ENCODE measurements at regions not wholly inside any gene's neighbourhood (a gene's known extent, or its start where the extent isn't known, plus 50 kb on each side); places are given as distances from the start of the nearest gene placed in this dataset.

DNA sequence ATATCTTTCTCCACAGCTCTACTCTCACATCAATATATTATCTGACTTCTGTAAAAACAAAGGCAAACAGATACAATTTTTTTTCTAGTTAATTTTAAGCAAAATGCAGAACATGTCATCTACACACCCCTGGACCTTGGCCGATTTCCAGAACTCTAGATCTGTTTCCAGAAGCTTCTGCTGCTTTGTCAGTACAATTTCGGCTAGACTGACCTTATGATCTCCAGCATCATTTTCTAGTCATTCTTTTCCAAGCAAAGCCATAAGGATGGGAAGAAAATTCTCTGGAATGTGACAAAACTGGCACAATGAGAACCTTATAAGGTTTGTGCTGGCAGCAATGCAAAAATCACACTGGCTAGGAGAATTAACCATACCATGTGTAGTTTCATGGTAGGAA, 132.8 kb upstream of the MPDZ start (continued):
- TF ChIP-seq, protein P1, sequence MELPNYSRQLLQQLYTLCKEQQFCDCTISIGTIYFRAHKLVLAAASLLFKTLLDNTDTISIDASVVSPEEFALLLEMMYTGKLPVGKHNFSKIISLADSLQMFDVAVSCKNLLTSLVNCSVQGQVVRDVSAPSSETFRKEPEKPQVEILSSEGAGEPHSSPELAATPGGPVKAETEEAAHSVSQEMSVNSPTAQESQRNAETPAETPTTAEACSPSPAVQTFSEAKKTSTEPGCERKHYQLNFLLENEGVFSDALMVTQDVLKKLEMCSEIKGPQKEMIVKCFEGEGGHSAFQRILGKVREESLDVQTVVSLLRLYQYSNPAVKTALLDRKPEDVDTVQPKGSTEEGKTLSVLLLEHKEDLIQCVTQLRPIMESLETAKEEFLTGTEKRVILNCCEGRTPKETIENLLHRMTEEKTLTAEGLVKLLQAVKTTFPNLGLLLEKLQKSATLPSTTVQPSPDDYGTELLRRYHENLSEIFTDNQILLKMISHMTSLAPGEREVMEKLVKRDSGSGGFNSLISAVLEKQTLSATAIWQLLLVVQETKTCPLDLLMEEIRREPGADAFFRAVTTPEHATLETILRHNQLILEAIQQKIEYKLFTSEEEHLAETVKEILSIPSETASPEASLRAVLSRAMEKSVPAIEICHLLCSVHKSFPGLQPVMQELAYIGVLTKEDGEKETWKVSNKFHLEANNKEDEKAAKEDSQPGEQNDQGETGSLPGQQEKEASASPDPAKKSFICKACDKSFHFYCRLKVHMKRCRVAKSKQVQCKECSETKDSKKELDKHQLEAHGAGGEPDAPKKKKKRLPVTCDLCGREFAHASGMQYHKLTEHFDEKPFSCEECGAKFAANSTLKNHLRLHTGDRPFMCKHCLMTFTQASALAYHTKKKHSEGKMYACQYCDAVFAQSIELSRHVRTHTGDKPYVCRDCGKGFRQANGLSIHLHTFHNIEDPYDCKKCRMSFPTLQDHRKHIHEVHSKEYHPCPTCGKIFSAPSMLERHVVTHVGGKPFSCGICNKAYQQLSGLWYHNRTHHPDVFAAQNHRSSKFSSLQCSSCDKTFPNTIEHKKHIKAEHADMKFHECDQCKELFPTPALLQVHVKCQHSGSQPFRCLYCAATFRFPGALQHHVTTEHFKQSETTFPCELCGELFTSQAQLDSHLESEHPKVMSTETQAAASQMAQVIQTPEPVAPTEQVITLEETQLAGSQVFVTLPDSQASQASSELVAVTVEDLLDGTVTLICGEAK (IDR thresholded peaks at IDR 0.05; ENCODE audit: borderline replicate concordance), result no peak
- TF ChIP-seq MXI1 (IDR thresholded peaks at IDR 0.05; ENCODE audit: low read depth, low read length), result no peak
- TF ChIP-seq CTCF (IDR thresholded peaks at IDR 0.05 in 2 of 3, conservative IDR thresholded peaks at IDR 0.05 in 1 of 3; ENCODE audit: control insufficient read depth in 2 of 3, extremely low read depth in 1 of 3, insufficient read depth in 1 of 3, low read depth in 3 of 3, low read length in 3 of 3), result no peak

DNA sequence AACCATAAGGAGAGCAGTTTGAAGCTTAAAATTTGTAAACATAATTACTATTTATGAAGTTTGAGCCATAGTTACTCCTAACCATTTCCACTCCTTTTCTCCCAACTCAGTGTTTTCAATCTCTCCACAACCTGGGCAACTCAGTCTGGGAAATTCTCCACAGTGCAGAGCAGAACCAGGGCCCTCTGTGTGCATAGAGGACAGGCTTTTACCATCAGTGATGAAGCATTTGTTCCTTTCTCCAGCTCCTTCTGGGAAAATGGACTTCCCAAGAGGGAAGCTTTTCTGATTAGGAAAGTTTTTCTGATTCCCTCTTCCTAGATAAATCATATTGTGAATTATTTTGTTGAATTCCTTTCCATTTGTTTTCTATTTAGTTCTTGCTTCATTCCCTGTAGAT, 132.3 kb upstream of the MPDZ start:
- Histone ChIP-seq H3K9me3 (replicated peaks; ENCODE audit: control insufficient read depth, insufficient read depth, low read length) (no peaks in the 10 kb centered on the region), H3K36me3 (ENCODE audit: control insufficient read depth in 2 of 2, insufficient read depth in 2 of 2, low read length in 1 of 2) (no peaks in the 10 kb centered on the region), H3K9ac (ENCODE audit: control insufficient read depth, insufficient read depth, low read length) (no peak overlapping the region), H3K4me3 (no peak overlapping the region), H4K20me1 (ENCODE audit: control insufficient read depth, insufficient read depth) (no peaks in the 10 kb centered on the region), H3K79me2 (ENCODE audit: control insufficient read depth, insufficient read depth, low read length) (no peaks in the 10 kb centered on the region), H3K27me3 (replicated peaks in 1 of 2; ENCODE audit: control insufficient read depth in 2 of 2, insufficient read depth in 2 of 2, low read length in 1 of 2) (no peaks in the 10 kb centered on the region), H3K4me1 (ENCODE audit: control insufficient read depth, insufficient read depth, low read length) (no peaks in the 10 kb centered on the region), H3K27ac (ENCODE audit: control insufficient read depth, insufficient read depth) (no peak overlapping the region), H2AFZ (ENCODE audit: control insufficient read depth, low read depth, low read length) (no peak overlapping the region), H3K4me2 (ENCODE audit: control insufficient read depth, insufficient read depth) (no peak overlapping the region)
- no peak for ATAC-seq
- no peak for FAIRE-seq
- POLR2A ChIA-PET, result no interaction called here
- no TSS peak for BruUV-seq (replicated peaks)
- CTCF ChIA-PET, result no interaction called here
- SMC1A ChIA-PET (ENCODE audit: uncharacterized antibody, unreplicated experiment), result no interaction called here
- in situ Hi-C loops (cut with MboI), result no loop called here
- RAD21 ChIA-PET (ENCODE audit: unreplicated experiment), result no interaction called here
- no peak for DNase-seq (ENCODE audit: low read depth, low spot score)
- intact Hi-C loops (cut with micrococcal nuclease; ENCODE audit: unreplicated experiment), result no loop called here
- TF ChIP-seq ZZZ3 (IDR thresholded peaks at IDR 0.05; ENCODE audit: control insufficient read depth, insufficient read length, low read depth) (no peak), CREM (IDR thresholded peaks at IDR 0.05; ENCODE audit: low read depth) (no peak), RELA (IDR thresholded peaks at IDR 0.05; ENCODE audit: borderline replicate concordance, partially characterized antibody) (no peak), USF1 (IDR thresholded peaks at IDR 0.05; ENCODE audit: borderline replicate concordance, extremely low read length, insufficient read depth, low read depth, low read length) (no peak), KDM1A (IDR thresholded peaks at IDR 0.05; ENCODE audit: borderline replicate concordance) (no peak)
- TF ChIP-seq, protein P2, sequence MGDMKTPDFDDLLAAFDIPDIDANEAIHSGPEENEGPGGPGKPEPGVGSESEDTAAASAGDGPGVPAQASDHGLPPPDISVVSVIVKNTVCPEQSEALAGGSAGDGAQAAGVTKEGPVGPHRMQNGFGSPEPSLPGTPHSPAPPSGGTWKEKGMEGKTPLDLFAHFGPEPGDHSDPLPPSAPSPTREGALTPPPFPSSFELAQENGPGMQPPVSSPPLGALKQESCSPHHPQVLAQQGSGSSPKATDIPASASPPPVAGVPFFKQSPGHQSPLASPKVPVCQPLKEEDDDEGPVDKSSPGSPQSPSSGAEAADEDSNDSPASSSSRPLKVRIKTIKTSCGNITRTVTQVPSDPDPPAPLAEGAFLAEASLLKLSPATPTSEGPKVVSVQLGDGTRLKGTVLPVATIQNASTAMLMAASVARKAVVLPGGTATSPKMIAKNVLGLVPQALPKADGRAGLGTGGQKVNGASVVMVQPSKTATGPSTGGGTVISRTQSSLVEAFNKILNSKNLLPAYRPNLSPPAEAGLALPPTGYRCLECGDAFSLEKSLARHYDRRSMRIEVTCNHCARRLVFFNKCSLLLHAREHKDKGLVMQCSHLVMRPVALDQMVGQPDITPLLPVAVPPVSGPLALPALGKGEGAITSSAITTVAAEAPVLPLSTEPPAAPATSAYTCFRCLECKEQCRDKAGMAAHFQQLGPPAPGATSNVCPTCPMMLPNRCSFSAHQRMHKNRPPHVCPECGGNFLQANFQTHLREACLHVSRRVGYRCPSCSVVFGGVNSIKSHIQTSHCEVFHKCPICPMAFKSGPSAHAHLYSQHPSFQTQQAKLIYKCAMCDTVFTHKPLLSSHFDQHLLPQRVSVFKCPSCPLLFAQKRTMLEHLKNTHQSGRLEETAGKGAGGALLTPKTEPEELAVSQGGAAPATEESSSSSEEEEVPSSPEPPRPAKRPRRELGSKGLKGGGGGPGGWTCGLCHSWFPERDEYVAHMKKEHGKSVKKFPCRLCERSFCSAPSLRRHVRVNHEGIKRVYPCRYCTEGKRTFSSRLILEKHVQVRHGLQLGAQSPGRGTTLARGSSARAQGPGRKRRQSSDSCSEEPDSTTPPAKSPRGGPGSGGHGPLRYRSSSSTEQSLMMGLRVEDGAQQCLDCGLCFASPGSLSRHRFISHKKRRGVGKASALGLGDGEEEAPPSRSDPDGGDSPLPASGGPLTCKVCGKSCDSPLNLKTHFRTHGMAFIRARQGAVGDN (IDR thresholded peaks at IDR 0.05), result no peak
